Activated naive CD8-positive, alpha-beta T cell (primary cell): ENCODE measurements at regions not wholly inside any gene's neighbourhood (a gene's known extent, or its start where the extent isn't known, plus 50 kb on each side); places are given as distances from the start of the nearest gene placed in this dataset.

Experiments used
- H3K27ac Mint-ChIP-seq: one replicate; pipeline ENCODE4 v1.8.0; 2021; ENCODE audit warnings: mixed read lengths
- H3K27me3 Mint-ChIP-seq: one replicate; pipeline ENCODE4 v1.8.0; 2021; ENCODE audit warnings: mixed read lengths
- H3K36me3 Mint-ChIP-seq: one replicate; pipeline ENCODE4 v1.8.0; 2021; ENCODE audit warnings: mixed read lengths
- H3K4me1 Mint-ChIP-seq: one replicate; pipeline ENCODE4 v1.8.0; 2021; ENCODE audit warnings: low read depth, mixed read lengths
- H3K4me3 Mint-ChIP-seq: one replicate; pipeline ENCODE4 v1.8.0; 2021; ENCODE audit warnings: mild to moderate bottlenecking, mixed read lengths
- H3K9me3 Mint-ChIP-seq: one replicate; pipeline ENCODE4 v1.8.0; 2021; ENCODE audit warnings: low read depth, mixed read lengths

GRCh38 chr7:25841575-25841974, 310.4 kb upstream of the NFE2L3 start:
- H3K36me3 Mint-ChIP-seq = peaks cover 3% of the 10 kb centered on the region
- no peak overlapping the region for H3K27ac Mint-ChIP-seq
- H3K9me3 Mint-ChIP-seq = no peaks in the 10 kb centered on the region
- H3K4me1 Mint-ChIP-seq = no peaks in the 10 kb centered on the region
- H3K27me3 Mint-ChIP-seq = peaks cover 11% of the 10 kb centered on the region
- no peak overlapping the region for H3K4me3 Mint-ChIP-seq

DNA sequence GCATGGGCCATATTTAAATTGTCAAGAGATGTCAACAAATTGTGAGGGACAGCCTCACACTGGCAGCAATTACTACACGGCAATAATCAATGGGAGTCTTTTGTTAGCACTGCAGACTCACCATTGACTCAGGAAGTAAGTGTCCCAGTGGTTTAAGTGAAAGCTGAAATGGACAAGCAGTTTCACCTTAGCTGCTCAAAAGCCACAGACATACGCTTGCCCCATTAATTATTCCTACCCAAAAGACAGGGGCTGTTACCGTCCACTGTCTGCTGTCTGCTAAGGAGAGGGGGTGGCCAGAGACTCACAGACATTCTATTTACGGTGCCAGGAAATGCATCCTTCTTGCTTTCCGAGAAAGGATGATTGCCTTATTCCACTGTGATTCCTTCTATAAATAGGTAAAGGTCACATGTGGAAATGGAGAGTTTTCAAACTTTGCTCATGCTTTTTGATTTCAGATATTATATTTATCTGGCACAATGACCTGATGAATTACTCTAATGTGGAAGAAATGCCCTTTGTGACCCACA, 309.7 kb upstream of the NFE2L3 start:
- Mint-ChIP-seq H3K9me3 (no peaks in the 10 kb centered on the region), H3K4me3 (no peak overlapping the region), H3K4me1 (no peaks in the 10 kb centered on the region), H3K36me3 (peaks cover 3% of the 10 kb centered on the region), H3K27ac (no peak overlapping the region), H3K27me3 (peaks cover 10% of the 10 kb centered on the region)

- H3K27ac Mint-ChIP-seq = no peak overlapping the region
- no peaks in the 10 kb centered on the region for H3K4me1 Mint-ChIP-seq
- H3K4me3 Mint-ChIP-seq = no peak overlapping the region
- peaks cover 9% of the 10 kb centered on the region for H3K27me3 Mint-ChIP-seq
- H3K9me3 Mint-ChIP-seq = no peaks in the 10 kb centered on the region
- peaks cover 3% of the 10 kb centered on the region for H3K36me3 Mint-ChIP-seq
Measured at GRCh38 chr7:25843467-25843866, 308.5 kb upstream of the NFE2L3 start.

DNA sequence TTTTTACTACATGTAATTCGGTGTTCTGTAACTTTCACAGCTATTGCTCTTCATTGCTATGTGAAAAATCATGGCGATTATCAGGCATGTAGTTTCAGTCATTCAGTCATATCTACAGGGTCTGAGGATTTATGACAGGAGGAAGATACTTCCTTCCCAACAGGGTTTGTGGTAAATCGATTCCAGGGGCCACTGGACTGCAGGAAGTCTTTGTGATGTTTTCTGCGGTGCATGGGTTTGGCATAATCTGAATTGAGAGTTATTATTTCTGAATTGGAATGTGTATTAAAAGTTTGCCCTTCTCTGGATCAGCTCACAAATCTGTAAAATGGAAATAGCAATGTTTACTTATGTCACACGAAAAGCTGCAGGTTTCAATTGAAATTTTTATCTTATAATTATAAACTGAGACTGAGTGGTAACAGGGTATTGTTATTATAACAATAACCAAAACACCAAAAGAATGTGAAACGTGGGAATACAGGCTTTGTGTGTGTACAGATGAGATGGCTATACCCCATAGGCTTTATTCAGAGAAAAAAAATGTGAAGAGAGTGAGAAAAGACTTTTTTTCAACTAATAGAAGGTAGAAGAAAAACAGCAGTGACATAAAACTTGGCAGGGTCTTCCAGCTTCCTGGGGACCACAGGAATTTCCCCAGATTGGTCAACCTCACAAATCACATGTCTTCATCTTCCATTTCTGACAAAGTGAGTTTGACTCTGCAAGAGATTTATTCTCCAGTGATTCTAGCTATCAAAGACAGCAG, 307.7 kb upstream of the NFE2L3 start:
- no peaks in the 10 kb centered on the region for H3K4me1 Mint-ChIP-seq
- H3K27me3 Mint-ChIP-seq = peaks cover 8% of the 10 kb centered on the region
- H3K27ac Mint-ChIP-seq = no peak overlapping the region
- no peak overlapping the region for H3K4me3 Mint-ChIP-seq
- H3K9me3 Mint-ChIP-seq = no peaks in the 10 kb centered on the region
- peaks cover under 1% of the 10 kb centered on the region for H3K36me3 Mint-ChIP-seq

GRCh38 chr7:25845464-25845863, 306.5 kb upstream of the NFE2L3 start:
- no peaks in the 10 kb centered on the region for H3K9me3 Mint-ChIP-seq
- peaks cover 15% of the 10 kb centered on the region for H3K27me3 Mint-ChIP-seq
- H3K27ac Mint-ChIP-seq = no peak overlapping the region
- no peaks in the 10 kb centered on the region for H3K36me3 Mint-ChIP-seq
- H3K4me1 Mint-ChIP-seq = no peaks in the 10 kb centered on the region
- H3K4me3 Mint-ChIP-seq = no peak overlapping the region

DNA sequence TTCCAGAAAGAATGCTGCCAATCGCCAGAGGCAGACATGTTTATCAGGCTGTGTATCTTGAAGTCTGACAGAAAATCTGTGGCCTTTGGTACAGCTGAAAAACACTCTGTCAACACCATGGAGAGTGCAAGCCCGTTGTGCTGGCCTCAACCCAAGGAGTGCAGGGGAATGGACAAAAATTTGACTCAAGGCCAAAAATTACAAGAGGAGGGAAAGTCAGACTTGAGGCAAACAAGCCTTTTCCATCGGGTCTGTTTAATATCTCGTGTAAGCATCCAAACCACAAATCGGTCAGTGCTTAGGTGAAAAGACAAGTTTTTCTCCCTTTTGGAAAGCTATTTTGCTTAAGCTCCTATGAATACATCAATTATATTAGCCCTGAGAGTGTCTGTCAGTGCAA, 305.3 kb upstream of the NFE2L3 start:
- Mint-ChIP-seq H3K27me3 (peaks cover 26% of the 10 kb centered on the region), H3K36me3 (no peaks in the 10 kb centered on the region), H3K4me3 (no peak overlapping the region), H3K9me3 (no peaks in the 10 kb centered on the region), H3K4me1 (peaks cover 3% of the 10 kb centered on the region), H3K27ac (no peak overlapping the region)

- H3K4me1 Mint-ChIP-seq = peaks cover 6% of the 10 kb centered on the region
- H3K9me3 Mint-ChIP-seq = no peaks in the 10 kb centered on the region
- H3K27me3 Mint-ChIP-seq = peaks cover 30% of the 10 kb centered on the region
- H3K27ac Mint-ChIP-seq = no peak overlapping the region
- H3K36me3 Mint-ChIP-seq = no peaks in the 10 kb centered on the region
- no peak overlapping the region for H3K4me3 Mint-ChIP-seq
Measured at GRCh38 chr7:25847336-25848070, 304.5 kb upstream of the NFE2L3 start.

- H3K27ac Mint-ChIP-seq = no peak overlapping the region
- peaks cover 19% of the 10 kb centered on the region for H3K4me1 Mint-ChIP-seq
- H3K4me3 Mint-ChIP-seq = no peak overlapping the region
- no peaks in the 10 kb centered on the region for H3K36me3 Mint-ChIP-seq
- H3K27me3 Mint-ChIP-seq = peaks cover 39% of the 10 kb centered on the region
- H3K9me3 Mint-ChIP-seq = no peaks in the 10 kb centered on the region
Measured at GRCh38 chr7:25849500-25850184, 302.4 kb upstream of the NFE2L3 start.

DNA sequence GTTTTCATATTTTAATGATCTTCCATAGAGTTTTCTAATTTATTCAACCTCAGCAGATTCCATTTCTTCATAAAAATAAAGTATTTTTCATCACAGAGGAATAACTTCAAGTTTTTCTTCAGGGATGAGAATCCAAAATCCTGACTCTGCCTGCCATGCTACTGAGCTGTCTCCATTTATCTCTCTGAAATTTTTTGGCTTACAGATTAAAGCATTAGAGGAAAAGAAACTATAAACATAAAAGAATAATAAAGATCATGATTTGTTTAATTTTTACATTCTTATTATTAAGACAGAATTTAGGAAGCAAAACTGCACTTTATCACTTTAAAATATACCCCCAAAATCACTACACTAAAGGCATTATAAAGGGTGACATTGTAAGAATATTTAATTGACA, 301.8 kb upstream of the NFE2L3 start:
- Mint-ChIP-seq H3K4me3 (no peak overlapping the region), H3K9me3 (no peaks in the 10 kb centered on the region), H3K27me3 (peaks cover 42% of the 10 kb centered on the region)

DNA sequence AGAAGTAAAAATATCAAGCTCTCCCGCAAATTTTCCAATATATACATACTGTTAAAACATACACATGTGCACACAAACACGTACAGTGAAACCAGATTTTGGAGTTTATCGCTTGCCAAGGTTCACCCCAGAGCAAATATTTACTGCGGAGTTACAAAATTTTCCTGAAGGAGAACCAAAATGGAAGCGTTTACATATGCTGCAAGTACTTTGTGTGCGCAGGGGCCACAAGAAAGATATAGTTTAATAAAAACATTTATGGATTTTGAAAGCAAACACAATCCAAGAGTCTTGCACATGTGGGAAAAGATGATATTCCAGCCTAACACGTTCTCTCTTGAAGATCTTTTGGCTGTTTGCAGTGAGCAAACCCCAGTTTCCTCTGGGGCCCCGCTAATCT, 301.3 kb upstream of the NFE2L3 start:
- H3K27me3 Mint-ChIP-seq = peaks cover 43% of the 10 kb centered on the region
- H3K4me1 Mint-ChIP-seq = peaks cover 19% of the 10 kb centered on the region
- no peak overlapping the region for H3K27ac Mint-ChIP-seq
- no peaks in the 10 kb centered on the region for H3K9me3 Mint-ChIP-seq
- no peak overlapping the region for H3K4me3 Mint-ChIP-seq
- H3K36me3 Mint-ChIP-seq = peaks cover 2% of the 10 kb centered on the region

More for the DNA sequence above, 301.8 kb upstream of the NFE2L3 start:
- Mint-ChIP-seq H3K27ac (no peak overlapping the region), H3K36me3 (peaks cover 2% of the 10 kb centered on the region), H3K4me1 (peaks cover 19% of the 10 kb centered on the region)

DNA sequence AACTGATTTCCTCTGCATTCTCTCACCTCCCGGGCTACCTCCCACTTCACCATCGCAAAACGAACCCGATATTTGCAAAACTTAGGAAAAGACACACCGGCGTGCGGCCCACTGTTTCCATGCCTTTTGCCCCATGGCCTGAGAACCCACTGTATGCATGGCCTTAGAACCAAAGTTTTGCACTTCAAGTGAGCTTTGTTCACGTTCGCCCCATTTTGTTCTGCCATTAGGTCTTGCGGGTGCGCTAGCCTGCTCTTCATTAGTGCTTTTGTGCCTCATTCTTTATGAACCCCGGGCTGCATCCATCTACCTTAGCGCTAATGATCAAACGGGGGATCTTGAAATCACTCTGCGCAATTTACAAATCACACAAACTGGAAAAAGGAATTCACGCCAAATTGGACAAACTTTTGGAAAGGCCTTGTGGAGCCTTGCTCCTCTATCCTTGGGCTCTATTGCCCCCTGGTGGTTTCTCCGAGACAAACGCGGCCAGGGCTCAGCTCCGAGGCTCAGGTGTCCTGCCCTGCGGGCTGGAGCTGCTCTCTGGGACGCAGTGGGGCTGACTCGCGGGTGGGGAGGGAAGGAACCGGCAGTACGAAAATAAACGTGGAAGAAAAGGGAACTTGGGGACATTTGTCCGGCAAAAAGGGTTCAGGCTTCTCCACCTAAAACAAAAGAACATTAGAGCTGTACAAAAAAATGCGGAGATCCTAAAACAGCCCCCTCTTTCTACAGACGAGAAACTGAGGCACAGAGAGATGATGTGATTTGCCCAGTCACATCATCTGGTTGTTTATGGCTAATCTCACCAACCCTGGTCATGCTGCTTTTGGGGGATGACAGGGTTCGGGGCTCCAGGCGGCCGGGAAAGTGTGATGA, 300.4 kb upstream of the NFE2L3 start:
- Mint-ChIP-seq H3K4me1 (peaks cover 19% of the 10 kb centered on the region), H3K9me3 (no peaks in the 10 kb centered on the region), H3K4me3 (peak overlapping the region; percentile 74), H3K27ac (peak overlapping the region; percentile 30), H3K27me3 (peaks cover 44% of the 10 kb centered on the region), H3K36me3 (peaks cover 2% of the 10 kb centered on the region)

GRCh38 chr7:25852211-25852938, 299.6 kb upstream of the NFE2L3 start:
- Mint-ChIP-seq H3K36me3 (peaks cover 2% of the 10 kb centered on the region), H3K27ac (no peak overlapping the region), H3K9me3 (no peaks in the 10 kb centered on the region), H3K27me3 (peaks cover 44% of the 10 kb centered on the region), H3K4me3 (peak overlapping the region; percentile 74), H3K4me1 (peaks cover 19% of the 10 kb centered on the region)

DNA sequence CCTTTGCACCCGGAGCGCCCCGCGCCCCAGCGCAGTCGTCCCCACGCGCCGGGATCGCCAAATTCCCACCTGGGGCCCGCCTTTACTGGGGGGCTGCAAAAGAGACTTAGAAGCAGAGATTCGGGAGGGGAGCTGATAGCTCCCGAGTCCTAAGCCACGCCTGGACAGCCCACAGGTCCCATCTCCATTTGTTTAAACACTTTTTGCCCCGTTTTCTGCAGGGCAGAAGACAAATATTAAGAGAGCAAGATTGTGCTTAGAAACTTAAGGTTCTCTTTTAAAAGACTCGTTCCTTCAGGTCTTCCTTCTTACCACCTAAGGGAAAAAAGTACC, 299.1 kb upstream of the NFE2L3 start:
- H3K4me1 Mint-ChIP-seq = peaks cover 19% of the 10 kb centered on the region
- H3K4me3 Mint-ChIP-seq = peak overlapping the region; percentile 55
- peaks cover 44% of the 10 kb centered on the region for H3K27me3 Mint-ChIP-seq
- no peaks in the 10 kb centered on the region for H3K9me3 Mint-ChIP-seq
- peaks cover 2% of the 10 kb centered on the region for H3K36me3 Mint-ChIP-seq
- no peak overlapping the region for H3K27ac Mint-ChIP-seq

GRCh38 chr7:25853314-25853713, 298.7 kb upstream of the NFE2L3 start:
- Mint-ChIP-seq H3K4me3 (peak overlapping the region; percentile 55), H3K4me1 (peaks cover 19% of the 10 kb centered on the region), H3K27me3 (peaks cover 42% of the 10 kb centered on the region), H3K27ac (no peak overlapping the region), H3K9me3 (no peaks in the 10 kb centered on the region), H3K36me3 (peaks cover 2% of the 10 kb centered on the region)
